ENCODE measurements at regions not wholly inside any gene's neighbourhood (a gene's known extent, or its start where the extent isn't known, plus 50 kb on each side); places are given as distances from the start of the nearest gene placed in this dataset.

DNA sequence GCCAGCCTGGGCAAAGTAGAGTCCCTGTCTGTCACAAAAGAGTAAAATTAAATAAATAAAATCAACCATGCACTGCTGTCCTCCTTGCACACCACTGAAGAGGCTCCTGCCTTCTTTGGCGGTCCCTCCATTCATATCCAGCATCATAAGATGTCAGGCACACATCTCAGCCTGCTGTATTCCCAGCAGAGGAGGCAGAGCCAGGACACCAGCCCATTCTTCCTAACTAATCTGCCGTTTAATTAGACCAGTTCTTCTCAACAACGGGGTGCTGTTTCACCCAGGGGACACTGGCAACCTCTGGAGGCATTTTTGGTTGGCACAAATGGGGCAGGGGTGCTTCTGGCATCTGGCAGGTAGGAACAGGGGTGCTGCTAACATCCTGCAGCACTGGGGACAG, 119.7 kb downstream of the ETS2 start:
- TF ChIP-seq ZFP30 (CRISPR knock-in tag; IDR thresholded peaks at IDR 0.05) (no peak), BACH2 (CRISPR knock-in tag; IDR thresholded peaks at IDR 0.05; ENCODE audit: borderline replicate concordance) (no peak), TCF4 (CRISPR knock-in tag; IDR thresholded peaks at IDR 0.05; ENCODE audit: borderline replicate concordance) (no peak), ESRRG (CRISPR knock-in tag; IDR thresholded peaks at IDR 0.05) (no peak), OSR1 (CRISPR knock-in tag; IDR thresholded peaks at IDR 0.05) (no peak), TOX (CRISPR knock-in tag; IDR thresholded peaks at IDR 0.05; ENCODE audit: borderline replicate concordance) (no peak)
- TF ChIP-seq, protein P1, sequence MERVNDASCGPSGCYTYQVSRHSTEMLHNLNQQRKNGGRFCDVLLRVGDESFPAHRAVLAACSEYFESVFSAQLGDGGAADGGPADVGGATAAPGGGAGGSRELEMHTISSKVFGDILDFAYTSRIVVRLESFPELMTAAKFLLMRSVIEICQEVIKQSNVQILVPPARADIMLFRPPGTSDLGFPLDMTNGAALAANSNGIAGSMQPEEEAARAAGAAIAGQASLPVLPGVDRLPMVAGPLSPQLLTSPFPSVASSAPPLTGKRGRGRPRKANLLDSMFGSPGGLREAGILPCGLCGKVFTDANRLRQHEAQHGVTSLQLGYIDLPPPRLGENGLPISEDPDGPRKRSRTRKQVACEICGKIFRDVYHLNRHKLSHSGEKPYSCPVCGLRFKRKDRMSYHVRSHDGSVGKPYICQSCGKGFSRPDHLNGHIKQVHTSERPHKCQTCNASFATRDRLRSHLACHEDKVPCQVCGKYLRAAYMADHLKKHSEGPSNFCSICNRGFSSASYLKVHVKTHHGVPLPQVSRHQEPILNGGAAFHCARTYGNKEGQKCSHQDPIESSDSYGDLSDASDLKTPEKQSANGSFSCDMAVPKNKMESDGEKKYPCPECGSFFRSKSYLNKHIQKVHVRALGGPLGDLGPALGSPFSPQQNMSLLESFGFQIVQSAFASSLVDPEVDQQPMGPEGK (CRISPR knock-in tag; IDR thresholded peaks at IDR 0.05; ENCODE audit: borderline replicate concordance): no peak
